ENCODE measurements at regions not wholly inside any gene's neighbourhood (a gene's known extent, or its start where the extent isn't known, plus 50 kb on each side); places are given as distances from the start of the nearest gene placed in this dataset.
"Not testable (repeated sequence)": the region's sequence is repeated elsewhere in the genome, so short reads cannot be mapped to it uniquely, and the experiment has no call there.

- H3K36me3 Mint-ChIP-seq (ENCODE audit: low read depth); H3K4me3 Mint-ChIP-seq (ENCODE audit: unreplicated experiment); H3K9me3 Mint-ChIP-seq (ENCODE audit: low read depth); H3K27me3 Mint-ChIP-seq (ENCODE audit: low read depth); H3K27ac Mint-ChIP-seq (ENCODE audit: unreplicated experiment); H3K4me1 Mint-ChIP-seq (ENCODE audit: low read depth); DNase-seq (ENCODE audit: low spot score): not testable (repeated sequence)
- TF ChIP-seq CTCF (IDR thresholded peaks at IDR 0.05) = peak; percentile 71
These were observed 1238.6 kb downstream of the TMEM121 start for GRCh38 chr14:106764968-106765369.

GRCh38 chr14:106766145-106766544 is 1239.8 kb downstream of the TMEM121 start:
- Mint-ChIP-seq H3K27ac (ENCODE audit: unreplicated experiment) (no peak overlapping the region), H3K9me3 (ENCODE audit: low read depth) (peaks cover 8% of the 10 kb centered on the region), H3K4me3 (ENCODE audit: unreplicated experiment) (no peak overlapping the region), H3K36me3 (ENCODE audit: low read depth) (no peaks in the 10 kb centered on the region), H3K27me3 (ENCODE audit: low read depth) (no peaks in the 10 kb centered on the region), H3K4me1 (ENCODE audit: low read depth) (no peaks in the 10 kb centered on the region)
- no peak for TF ChIP-seq CTCF (IDR thresholded peaks at IDR 0.05)
- DNase-seq (ENCODE audit: low spot score) = no peak

- H3K27me3 Mint-ChIP-seq (ENCODE audit: low read depth); H3K4me3 Mint-ChIP-seq (ENCODE audit: unreplicated experiment); H3K4me1 Mint-ChIP-seq (ENCODE audit: low read depth); DNase-seq (ENCODE audit: low spot score); H3K36me3 Mint-ChIP-seq (ENCODE audit: low read depth); H3K9me3 Mint-ChIP-seq (ENCODE audit: low read depth); H3K27ac Mint-ChIP-seq (ENCODE audit: unreplicated experiment): not testable (repeated sequence)
These were observed 1240.3 kb downstream of the TMEM121 start for GRCh38 chr14:106766551-106767277.

- not testable (repeated sequence) for H3K4me1 Mint-ChIP-seq (ENCODE audit: low read depth); H3K27me3 Mint-ChIP-seq (ENCODE audit: low read depth); H3K4me3 Mint-ChIP-seq (ENCODE audit: unreplicated experiment); H3K9me3 Mint-ChIP-seq (ENCODE audit: low read depth); H3K36me3 Mint-ChIP-seq (ENCODE audit: low read depth); DNase-seq (ENCODE audit: low spot score); H3K27ac Mint-ChIP-seq (ENCODE audit: unreplicated experiment)
These were observed 1241.8 kb downstream of the TMEM121 start for GRCh38 chr14:106768230-106768629.

- not testable (repeated sequence) for DNase-seq (ENCODE audit: low spot score); H3K27me3 Mint-ChIP-seq (ENCODE audit: low read depth); H3K4me3 Mint-ChIP-seq (ENCODE audit: unreplicated experiment); H3K36me3 Mint-ChIP-seq (ENCODE audit: low read depth); H3K27ac Mint-ChIP-seq (ENCODE audit: unreplicated experiment); H3K4me1 Mint-ChIP-seq (ENCODE audit: low read depth); H3K9me3 Mint-ChIP-seq (ENCODE audit: low read depth)
These were observed 1242.8 kb downstream of the TMEM121 start for GRCh38 chr14:106768972-106769700.

- H3K27me3 Mint-ChIP-seq (ENCODE audit: low read depth); DNase-seq (ENCODE audit: low spot score); H3K36me3 Mint-ChIP-seq (ENCODE audit: low read depth); H3K4me3 Mint-ChIP-seq (ENCODE audit: unreplicated experiment); H3K27ac Mint-ChIP-seq (ENCODE audit: unreplicated experiment); H3K4me1 Mint-ChIP-seq (ENCODE audit: low read depth): not testable (repeated sequence)
- H3K9me3 Mint-ChIP-seq (ENCODE audit: low read depth) = peaks cover 10% of the 10 kb centered on the region
These were observed 1243.8 kb downstream of the TMEM121 start for GRCh38 chr14:106770158-106770672.

- H3K9me3 Mint-ChIP-seq (ENCODE audit: low read depth) = peaks cover 31% of the 10 kb centered on the region
- peak; percentile 66 for DNase-seq (ENCODE audit: low spot score)
- not testable (repeated sequence) for H3K36me3 Mint-ChIP-seq (ENCODE audit: low read depth); H3K27ac Mint-ChIP-seq (ENCODE audit: unreplicated experiment); H3K4me3 Mint-ChIP-seq (ENCODE audit: unreplicated experiment); H3K4me1 Mint-ChIP-seq (ENCODE audit: low read depth); H3K27me3 Mint-ChIP-seq (ENCODE audit: low read depth)
These were observed 1248.6 kb downstream of the TMEM121 start for GRCh38 chr14:106774889-106775480.

Measured in chondrocyte (in vitro differentiated cells).